ENCODE measurements at regions not wholly inside any gene's neighbourhood (a gene's known extent, or its start where the extent isn't known, plus 50 kb on each side); places are given as distances from the start of the nearest gene placed in this dataset.

DNA sequence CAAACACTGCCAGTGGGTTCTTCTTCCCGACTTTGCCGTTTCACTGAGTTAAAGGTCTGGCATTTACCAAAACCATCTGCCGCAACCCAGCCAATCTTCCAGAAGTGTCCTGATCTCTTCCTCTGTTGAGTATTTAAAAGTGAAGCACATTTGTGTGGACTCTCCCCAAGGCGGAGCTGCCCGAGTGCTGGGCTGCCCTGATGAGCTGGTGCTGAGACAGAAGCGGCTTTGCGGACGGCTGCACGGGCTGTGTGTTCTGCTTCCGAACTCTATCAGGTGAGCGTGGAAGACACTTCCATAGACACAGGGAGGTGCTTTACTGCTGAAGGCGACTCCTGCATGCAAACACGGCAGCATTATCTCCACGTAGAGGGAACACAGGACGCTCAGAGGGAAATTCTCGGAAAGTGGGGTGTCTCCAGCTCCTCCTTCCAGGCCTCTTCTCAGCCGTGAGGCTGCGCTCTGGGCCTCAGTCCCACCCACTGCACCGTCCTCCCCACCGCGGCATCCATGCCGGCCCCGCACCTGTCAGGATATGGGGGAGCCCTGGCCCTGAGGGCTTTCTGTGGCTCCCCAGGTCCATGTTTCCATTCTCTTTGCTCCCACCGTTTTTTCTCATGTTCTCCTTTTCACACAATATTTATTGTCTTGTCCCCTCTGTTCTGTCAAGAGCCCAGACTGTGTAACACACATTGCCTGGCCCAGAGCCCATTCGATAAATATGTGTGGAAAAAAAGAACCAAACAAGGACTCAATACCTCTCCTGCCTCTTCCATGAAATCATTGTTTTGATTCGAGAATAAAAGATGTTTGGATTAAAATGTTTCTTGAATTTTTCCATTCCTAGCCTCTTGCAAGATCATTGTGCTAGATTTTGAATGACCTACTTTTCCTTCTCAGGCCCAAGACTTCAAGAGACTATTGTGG is 205.1 kb downstream of the DLL1 start:
- DNase-seq (ENCODE audit: low read depth, low spot score), result no peak

DNA sequence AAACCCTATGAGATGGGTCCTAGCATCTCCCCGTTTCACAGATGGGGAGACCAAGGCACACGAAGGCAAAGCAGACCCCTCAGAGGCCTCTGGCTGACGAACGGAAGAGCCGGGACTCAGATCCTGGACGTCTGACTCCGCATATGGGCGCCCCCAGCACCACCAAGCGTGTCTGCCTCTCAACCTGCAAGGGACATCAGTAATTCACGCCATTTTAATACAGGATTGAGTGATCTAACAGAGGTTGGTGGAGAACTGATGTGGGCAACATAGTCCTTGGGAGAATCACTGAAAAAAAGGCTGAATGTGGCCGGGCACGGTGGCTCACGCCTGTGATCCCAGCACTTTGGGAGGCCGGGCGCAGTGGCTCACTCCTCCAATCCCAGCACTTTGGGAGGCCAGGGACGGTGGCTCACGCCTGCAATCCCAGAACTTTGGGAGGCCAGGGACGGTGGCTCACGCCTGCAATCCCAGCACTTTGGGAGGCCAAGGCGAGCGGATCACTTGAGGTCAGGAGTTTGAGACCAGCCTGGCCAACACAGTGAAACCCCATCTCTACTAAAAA is 206.6 kb downstream of the DLL1 start:
- no peak for DNase-seq (ENCODE audit: low read depth, low spot score)

DNA sequence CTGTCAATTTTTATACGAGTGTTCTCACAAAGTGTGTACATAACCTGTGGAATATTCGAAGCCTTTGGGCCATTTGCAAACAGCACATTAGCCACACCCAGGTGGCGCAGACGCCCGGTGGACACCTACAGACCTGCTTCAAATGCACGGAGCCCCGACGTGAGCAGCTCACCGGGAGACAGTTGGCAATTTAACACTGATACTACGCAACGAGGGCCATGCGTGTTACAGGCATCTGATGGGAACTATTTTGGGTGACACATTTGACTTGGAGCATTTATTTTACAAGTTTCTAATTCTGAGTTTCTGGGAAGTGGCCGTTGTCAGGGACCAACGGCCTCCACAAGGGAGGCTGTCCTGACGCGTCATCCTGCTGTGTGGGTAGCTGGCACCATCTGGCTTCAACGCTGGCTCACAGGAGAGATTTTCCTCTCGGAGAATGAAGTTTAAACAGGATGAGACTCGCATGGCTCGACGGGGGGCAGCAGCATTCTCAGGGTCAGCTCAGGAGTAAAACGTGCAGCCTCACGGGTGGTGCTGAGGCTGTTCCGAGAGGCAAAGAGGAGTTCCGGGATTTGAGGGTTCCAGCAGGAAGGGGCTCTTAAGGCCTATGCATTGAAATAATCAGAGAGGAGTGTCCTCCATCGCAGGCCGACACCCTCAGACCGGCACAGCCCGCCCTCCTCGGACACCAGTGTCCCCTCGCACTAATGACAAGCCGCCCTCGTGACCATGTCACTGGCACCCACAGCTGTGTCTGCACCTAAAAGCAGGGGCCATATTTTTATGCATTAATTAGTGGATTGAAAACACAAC is 207.4 kb downstream of the DLL1 start:
- DNase-seq (ENCODE audit: low read depth, low spot score), result no peak

DNA sequence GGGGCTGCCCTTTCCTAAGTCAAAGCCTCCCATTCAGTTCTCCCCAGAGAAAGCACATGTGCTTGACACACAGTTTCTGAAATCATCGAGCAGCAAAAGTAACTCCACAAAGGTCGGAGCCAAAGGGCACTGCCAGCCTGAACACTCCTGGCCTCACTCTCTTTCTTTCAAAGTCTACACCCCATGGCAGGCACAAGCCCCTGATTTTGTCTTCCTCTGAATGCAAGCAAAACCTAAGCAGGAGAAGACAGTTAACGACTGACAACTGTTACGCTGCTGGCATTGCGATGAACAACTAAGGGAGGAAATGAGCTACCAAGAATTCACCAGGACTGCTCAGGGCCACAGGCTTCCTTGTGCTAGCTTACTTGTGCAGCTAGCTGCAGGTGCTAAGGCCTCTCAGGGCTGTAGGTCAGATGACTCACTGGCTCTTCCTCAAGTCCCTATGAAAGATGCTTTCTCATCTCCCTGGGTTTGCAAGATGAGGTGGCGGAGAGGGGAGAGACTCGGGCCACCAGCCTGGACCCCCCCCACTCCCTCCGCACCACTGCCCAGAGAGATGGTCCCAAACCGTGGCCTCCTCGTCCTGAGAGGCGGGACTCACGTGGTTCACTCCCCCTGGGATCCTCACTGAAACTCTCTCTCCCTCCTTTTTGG is 208.2 kb downstream of the DLL1 start:
- DNase-seq (ENCODE audit: low read depth, low spot score), result no peak

DNA sequence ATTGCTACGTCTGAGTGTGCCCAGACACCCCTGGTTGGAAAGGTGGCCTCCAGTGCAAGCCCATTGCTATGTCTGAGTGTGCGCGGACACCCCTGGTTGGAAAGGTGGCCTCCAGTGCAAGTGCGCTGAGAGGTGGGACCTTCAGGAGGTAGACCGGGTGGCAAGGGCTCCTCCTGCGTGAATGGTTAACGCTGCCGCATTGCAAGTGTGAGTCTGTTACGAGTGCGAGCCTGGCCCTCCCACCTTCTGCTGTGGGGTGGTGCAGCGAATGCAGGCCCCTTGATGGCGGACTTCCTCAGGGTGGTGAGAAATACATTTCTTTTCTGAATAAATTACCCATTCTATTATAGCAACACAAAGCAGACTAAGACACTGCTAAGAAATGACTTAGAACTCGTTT is 208.8 kb downstream of the DLL1 start:
- DNase-seq (ENCODE audit: low read depth, low spot score), result no peak

DNA sequence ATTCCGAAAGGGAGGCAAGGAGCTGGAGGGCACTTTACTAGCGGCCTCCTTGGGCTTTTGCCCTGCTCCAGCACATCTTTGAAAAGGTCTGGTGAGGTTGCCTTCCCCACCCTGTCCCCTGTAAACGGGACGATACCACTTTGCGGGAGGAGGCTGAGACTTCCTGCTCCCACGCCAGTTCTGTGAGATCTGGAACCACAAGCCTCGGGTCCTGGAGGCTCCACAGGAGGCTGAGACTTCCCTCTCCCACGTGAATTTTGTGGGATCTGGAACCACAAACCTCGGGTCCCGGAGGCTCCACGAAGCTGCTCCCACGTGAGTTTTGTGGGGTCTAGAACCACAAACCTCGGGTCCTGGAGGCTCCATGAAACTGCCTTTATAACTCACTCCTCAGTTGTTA is 209.3 kb downstream of the DLL1 start:
- no peak for DNase-seq (ENCODE audit: low read depth, low spot score)

DNA sequence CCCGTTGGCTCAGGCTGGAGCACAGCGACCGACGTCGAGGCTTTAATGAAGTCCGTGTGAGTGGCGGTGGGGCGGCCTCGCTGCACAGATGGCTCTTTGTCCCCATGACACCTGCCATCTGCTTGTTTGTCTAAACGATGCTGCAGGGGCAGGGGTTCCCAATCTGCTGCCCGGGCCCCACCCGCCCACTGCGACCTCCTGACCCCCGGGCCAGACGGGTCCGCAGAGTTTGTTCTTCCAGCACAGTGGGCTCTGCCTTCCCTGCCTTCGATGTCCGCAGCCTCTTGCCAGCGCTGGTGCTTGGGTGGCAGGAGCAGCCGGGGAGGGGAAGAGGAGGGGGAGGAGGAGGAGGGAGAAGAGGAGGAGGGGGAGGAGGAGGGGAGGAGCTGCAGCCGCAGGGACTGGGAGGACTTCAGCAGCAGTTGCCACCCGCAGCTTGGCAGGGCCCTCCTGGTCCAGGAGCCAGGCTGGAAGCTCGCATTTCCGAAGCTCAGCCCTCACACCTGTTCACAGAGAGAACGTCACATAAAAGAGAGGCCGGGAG is 210.0 kb downstream of the DLL1 start:
- DNase-seq (ENCODE audit: low read depth, low spot score), result no peak

DNA sequence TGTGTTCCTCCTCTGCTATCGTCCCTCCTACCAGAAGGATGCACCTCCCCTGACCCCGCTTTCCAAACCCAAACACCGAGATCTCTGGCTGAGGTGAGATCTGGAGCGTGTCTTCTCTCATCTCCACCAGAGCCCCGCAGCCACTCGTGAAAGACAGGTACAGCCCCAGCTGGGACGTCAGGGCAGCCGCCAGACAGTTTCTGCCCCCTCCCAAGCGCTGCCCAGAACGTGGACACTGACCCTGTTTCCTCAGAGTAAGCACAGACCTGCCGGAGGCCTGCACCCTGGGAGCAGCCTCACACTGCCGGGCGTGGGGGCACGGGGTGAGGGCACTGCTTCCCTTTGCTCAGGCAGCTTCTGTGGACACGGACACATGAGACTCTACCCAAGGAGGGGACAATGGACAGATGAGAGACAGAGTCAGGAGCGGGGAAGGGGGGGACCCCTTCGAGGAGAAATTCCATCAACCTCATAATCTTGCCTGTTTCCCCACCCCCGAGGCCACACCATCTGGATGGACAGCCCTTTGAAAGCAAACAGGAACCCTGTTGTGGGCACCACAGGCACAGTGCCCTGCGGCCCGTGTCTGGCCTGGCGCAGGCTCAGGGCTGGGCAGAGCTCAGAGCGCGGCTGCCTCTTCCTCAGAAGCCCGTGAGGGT is 210.6 kb downstream of the DLL1 start:
- no peak for DNase-seq (ENCODE audit: low read depth, low spot score)

DNA sequence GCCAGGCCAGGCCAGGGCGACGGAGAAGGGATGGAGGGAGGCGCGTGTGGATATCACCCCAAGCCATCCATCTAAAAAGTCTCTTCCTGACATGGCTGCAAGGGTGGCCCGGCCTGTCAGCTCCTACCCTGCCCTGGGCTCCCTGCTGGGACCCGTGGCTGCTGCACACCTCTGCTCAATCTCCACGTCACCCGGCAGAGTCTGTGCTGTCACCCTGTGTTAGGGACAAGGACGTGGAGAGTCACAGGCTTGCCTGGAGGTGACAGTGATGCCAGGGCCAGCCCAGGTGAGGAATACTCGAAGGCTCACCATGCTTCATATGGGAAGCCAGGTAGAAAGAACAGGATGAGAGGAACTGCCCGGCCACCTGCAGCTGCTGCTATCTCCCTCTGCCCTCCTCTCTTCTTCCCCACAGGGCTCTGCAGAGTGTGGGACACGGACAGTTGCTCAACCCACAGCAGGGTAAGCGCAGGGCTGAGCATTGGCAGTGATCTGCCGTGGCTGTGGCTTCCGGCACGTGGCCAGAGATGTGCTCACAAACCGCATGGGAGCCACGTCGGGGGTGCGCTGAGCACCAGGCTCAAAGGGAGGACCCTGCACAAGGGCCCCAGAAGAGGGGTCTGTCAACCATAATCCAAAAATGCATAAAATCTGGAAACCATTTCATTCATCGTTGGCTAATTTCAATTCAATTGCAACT is 214.3 kb downstream of the DLL1 start:
- no peak for DNase-seq (ENCODE audit: low read depth, low spot score)

DNA sequence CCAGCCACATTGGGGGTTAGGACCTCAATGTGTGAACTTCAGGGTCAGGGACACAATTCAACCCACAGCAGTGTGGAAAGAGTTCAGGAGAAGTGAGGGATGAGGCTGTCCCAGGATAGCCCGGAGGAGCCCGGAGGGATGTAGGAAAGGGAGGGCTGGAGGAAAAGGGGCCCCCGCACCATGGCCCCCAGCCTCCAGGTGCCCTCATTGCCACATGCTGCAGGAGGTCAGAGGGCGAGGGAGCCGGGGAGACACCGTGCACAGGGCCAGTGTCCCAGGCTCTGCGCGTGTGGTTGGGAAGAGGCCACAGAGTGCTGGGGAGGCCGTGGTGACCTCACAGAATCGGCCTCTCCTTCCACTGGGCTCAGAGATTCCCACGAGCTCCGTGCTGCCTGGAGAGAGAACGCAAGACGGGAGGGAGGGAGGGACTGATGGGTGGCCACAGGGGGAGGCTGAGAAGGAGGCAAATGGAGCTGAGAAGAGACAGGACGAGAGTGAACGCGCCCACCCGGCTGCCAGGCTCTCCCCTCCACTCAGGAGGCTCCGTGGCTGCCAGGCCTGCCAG is 215.1 kb downstream of the DLL1 start:
- DNase-seq (ENCODE audit: low read depth, low spot score), result no peak

DNA sequence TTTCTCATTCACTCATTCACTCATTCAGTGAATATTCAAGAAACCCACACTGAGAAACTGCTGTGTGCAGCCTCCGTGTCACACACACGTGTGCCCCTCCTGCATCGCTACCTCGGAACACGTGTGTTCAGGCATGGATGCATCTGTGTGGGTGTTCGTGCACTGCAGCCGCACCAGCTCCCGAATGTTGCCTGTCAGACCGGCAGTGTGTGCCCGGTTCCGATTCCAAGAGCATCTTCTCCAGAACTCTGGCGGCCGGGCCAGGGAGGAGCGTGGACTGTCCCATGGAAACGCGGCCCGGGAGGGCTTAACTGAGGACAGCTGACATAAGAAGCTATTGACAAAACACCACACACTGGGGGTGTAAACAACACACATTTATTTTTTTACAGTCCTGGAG is 216.0 kb downstream of the DLL1 start:
- no peak for DNase-seq (ENCODE audit: low read depth, low spot score)

DNA sequence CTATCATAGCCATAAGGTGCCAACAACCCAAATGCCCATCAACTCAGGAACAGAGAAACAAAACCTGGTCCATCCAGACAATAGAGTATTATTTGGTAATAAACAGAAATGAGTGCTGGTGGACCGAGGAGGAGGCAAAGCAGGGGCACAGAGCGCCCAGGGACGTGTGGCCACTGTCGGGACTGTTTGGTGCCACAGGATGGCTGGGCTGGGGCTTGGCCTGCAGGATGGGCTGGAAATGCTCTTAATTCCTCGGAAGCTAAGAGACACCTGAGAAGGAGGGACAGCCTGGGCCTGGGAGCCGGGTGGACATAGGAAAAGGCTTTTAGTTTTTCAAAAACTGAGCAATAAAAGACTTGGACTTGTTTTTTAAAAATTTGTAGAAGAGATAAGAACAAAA is 216.4 kb downstream of the DLL1 start:
- DNase-seq (ENCODE audit: low read depth, low spot score), result no peak

DNA sequence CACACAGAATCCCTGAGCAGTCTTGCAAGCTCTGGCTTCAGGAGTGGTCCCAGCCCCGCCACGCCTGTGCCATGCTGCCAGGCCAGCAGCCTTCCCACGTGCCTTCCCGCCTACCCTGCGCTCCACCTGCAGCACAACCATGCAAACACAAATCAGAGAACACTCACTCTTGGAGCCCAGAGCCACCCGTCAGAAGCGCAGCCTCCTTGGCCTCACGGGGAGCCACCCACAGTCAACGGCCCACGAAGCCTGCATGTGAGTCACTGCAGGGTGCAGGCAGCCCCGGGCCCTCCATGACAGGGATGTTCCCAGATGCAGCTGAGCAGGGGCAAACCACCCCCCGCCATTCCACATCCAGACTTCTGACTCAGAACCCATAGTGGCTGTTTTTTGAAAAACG is 217.0 kb downstream of the DLL1 start:
- DNase-seq (ENCODE audit: low read depth, low spot score), result no peak

DNA sequence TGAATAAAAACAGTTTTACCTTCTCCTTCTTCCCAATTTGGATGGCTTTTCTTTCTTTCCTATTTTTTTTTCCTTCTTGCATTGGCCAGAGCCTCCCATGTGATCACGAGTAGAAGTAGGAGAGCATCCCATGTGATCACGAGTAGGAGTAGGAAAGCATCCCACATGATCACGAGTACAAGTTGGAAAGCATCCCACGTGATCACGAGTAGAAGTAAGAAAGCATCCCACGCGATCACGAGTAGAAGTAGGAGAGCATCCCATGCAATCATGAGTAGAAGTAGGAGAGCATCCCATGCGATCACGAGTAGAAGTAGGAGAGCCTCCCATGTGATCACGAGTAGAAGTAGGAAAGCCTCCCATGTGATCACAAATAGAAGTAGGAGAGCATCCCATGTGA is 218.6 kb downstream of the DLL1 start:
- no peak for DNase-seq (ENCODE audit: low read depth, low spot score)

DNA sequence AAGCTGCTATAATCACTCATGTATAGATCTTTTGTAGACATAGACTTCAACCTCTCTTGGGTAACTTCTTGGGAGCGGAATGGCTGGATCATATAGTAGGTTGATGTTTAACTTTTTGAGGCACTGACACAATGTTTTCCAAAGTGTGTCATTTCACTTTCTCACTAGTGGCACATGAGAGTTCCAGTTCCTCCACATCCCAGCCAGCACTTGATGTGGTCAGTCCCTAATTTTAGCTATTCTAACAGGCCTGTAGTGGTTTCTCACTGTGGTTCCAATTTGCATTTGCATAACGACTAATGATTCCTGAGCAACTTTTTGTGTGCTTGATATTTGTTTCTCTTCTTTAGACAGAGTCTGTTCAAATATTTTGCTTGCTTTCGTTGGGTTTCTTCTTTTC is 221.3 kb downstream of the DLL1 start:
- DNase-seq (ENCODE audit: low read depth, low spot score), result no peak

DNA sequence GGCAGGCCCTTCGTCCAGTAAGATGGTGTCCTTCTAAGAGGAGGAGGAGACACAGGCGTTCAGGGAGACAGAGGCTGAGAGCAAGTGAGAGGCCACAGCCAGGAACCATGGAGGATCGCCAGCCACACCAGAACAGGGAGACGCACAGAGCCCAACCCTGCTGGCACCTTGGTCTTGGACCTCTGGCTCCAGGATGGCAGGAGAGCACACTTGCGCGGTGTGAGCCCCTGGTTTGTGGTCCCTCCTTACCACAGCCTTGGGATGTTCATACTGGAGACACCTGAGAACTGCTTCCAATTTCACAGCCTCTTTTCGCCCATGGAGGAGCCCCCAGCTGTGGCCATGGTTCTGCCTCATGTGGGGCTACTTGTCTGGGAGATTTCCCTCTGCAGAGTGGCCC is 222.4 kb downstream of the DLL1 start:
- DNase-seq (ENCODE audit: low read depth, low spot score), result no peak

DNA sequence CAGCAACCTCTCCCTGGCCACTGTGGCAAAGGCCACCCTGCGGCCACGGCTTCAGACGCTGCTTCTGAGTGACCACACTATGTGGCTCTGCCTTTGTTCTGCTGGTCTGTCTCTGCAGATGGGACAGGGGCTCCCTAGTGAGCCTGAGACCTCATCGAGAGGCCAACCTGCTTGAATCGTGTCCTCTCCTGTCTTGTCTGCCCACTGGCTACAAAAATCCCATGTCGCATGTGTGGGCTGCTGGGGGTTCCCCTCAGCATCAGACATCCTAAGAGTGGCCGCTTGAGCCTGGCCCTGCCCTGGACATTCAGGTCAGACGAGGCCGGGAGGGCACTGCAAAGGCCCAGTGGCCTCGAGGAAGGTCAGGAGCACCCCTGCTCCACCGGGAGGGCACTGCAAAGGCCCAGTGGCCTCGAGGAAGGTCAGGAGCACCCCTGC is 222.9 kb downstream of the DLL1 start:
- no peak for DNase-seq (ENCODE audit: low read depth, low spot score)

DNA sequence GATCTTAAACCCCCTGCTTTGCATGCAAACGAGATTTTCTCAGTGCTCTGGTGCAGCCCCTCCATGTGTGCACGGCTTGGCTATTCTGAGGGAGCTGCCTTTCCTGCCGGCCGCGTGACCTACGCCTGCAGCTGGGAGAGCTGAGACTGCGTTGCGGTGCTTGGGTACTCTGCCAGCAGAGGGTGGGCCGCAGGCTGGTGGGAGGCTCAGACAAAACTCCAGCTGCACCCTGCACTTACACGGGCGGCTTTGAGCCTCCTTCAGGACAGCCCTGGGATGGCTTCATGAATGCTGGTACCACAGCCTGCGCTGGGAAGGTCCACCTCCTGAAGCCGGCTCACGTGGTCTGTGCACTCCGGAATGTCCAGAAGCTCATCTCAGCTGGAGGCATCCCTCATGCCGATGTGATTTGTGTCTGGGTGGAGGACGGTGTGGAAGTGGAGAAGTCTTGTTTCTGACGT is 223.7 kb downstream of the DLL1 start:
- DNase-seq (ENCODE audit: low read depth, low spot score), result no peak

DNA sequence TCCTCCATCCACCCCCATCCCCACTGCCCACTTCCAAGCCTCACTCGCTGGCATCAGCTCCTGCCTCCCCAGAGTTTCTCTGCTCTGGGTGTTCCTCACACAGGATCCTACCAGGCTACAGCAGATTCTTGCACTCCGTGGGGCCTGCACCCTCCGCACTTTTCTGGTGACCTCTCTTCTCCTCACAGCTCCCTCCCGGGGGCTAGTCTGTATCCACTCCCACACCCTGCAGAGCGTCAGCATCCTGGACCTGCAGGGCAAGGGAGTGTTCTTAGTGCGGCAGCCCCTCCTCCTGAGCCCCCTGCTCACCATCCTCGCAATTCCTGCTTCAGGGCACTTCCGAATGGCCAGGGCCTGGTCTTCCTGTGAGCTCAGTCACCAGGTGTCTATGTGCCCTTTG is 224.2 kb downstream of the DLL1 start:
- no peak for DNase-seq (ENCODE audit: low read depth, low spot score)
